ENCODE measurements at regions not wholly inside any gene's neighbourhood (a gene's known extent, or its start where the extent isn't known, plus 50 kb on each side); places are given as distances from the start of the nearest gene placed in this dataset.

DNA sequence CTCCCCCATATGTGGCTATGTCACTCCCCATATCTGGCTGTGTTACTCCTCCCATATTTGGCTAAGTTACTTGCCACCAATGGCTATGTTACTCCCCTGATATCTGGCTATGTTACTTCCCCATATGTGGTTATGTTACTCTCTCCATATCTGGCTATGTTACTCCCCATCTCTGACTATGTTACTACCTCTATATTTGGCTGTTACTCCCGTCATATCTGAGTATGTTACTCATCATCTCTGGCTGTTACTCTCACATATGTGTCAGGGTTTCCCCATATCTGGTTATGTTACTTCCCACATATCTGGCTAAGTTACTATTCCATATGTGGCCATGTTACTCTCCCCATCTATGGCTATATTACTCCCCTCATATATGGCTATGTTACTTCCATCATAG lies 50.3 kb upstream of the MAP10 start:
- TF ChIP-seq EZH2 (IDR thresholded peaks at IDR 0.05; ENCODE audit: borderline replicate concordance, low read depth, low read length, severe bottlenecking), result no peak
- TF ChIP-seq, protein P1, sequence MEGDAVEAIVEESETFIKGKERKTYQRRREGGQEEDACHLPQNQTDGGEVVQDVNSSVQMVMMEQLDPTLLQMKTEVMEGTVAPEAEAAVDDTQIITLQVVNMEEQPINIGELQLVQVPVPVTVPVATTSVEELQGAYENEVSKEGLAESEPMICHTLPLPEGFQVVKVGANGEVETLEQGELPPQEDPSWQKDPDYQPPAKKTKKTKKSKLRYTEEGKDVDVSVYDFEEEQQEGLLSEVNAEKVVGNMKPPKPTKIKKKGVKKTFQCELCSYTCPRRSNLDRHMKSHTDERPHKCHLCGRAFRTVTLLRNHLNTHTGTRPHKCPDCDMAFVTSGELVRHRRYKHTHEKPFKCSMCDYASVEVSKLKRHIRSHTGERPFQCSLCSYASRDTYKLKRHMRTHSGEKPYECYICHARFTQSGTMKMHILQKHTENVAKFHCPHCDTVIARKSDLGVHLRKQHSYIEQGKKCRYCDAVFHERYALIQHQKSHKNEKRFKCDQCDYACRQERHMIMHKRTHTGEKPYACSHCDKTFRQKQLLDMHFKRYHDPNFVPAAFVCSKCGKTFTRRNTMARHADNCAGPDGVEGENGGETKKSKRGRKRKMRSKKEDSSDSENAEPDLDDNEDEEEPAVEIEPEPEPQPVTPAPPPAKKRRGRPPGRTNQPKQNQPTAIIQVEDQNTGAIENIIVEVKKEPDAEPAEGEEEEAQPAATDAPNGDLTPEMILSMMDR (IDR thresholded peaks at IDR 0.05; ENCODE audit: borderline replicate concordance, extremely low read depth, low read length, poor library complexity, severe bottlenecking), result no peak
- Histone ChIP-seq H3K27me3 (ENCODE audit: insufficient read depth, low read length, poor library complexity) (no peaks in the 10 kb centered on the region), H2AFZ (ENCODE audit: low read depth, low read length) (no peak overlapping the region), H3K9me3 (ENCODE audit: insufficient read depth, low read length, severe bottlenecking) (peaks cover under 1% of the 10 kb centered on the region), H3K36me3 (ENCODE audit: insufficient read depth, low read length) (no peaks in the 10 kb centered on the region), H3K79me2 (ENCODE audit: insufficient read depth, low read length) (no peaks in the 10 kb centered on the region), H3K4me1 (ENCODE audit: insufficient read depth, low read length) (no peaks in the 10 kb centered on the region), H3K27ac (ENCODE audit: low read length) (no peak overlapping the region), H3K9ac (ENCODE audit: low read depth, low read length) (no peak overlapping the region), H3K4me3 (ENCODE audit: low read depth in 1 of 2, low read length in 2 of 2) (no peak overlapping the region), H3K4me2 (ENCODE audit: insufficient read depth, low read length) (no peak overlapping the region), H4K20me1 (ENCODE audit: insufficient read depth, low read length) (no peaks in the 10 kb centered on the region)
- no peak for DNase-seq
- no peak for ATAC-seq (ENCODE audit: insufficient read depth, low read depth)
